ENCODE measurements at regions not wholly inside any gene's neighbourhood (a gene's known extent, or its start where the extent isn't known, plus 50 kb on each side); places are given as distances from the start of the nearest gene placed in this dataset.

- TF ChIP-seq POLR2A (IDR thresholded peaks at IDR 0.05; ENCODE audit: low read depth, low read length) (no peak), POLR2AphosphoS5 (IDR thresholded peaks at IDR 0.05; ENCODE audit: low read depth, low read length) (no peak), TAF1 (IDR thresholded peaks at IDR 0.05; ENCODE audit: low read depth, low read length) (no peak), SPI1 (IDR thresholded peaks at IDR 0.05; ENCODE audit: low read depth, low read length) (no peak), PAX5 (IDR thresholded peaks at IDR 0.05; ENCODE audit: insufficient read depth, low read length, severe bottlenecking) (no peak), POU2F2 (IDR thresholded peaks at IDR 0.05; ENCODE audit: low read depth, low read length) (no peak)
These were observed 398.5 kb upstream of the DYNLRB2 start for GRCh38 chr16:80142281-80142680.
